NCI-H2196 treated with DMSO at 0.1 percent for 48 hours (cell line): ENCODE measurements at regions not wholly inside any gene's neighbourhood (a gene's known extent, or its start where the extent isn't known, plus 50 kb on each side); places are given as distances from the start of the nearest gene placed in this dataset.
A peak's percentile ranks its signal among the peaks of the same experiment; 100 is the strongest.
"Not testable (repeated sequence)": the region's sequence is repeated elsewhere in the genome, so short reads cannot be mapped to it uniquely, and the experiment has no call there.

Experiments used
- DNase-seq: peaks from one replicate; lab custom pipeline; 2025; ENCODE audit not compliant: unreplicated experiment; lab: John Stamatoyannopoulos, UW

DNA sequence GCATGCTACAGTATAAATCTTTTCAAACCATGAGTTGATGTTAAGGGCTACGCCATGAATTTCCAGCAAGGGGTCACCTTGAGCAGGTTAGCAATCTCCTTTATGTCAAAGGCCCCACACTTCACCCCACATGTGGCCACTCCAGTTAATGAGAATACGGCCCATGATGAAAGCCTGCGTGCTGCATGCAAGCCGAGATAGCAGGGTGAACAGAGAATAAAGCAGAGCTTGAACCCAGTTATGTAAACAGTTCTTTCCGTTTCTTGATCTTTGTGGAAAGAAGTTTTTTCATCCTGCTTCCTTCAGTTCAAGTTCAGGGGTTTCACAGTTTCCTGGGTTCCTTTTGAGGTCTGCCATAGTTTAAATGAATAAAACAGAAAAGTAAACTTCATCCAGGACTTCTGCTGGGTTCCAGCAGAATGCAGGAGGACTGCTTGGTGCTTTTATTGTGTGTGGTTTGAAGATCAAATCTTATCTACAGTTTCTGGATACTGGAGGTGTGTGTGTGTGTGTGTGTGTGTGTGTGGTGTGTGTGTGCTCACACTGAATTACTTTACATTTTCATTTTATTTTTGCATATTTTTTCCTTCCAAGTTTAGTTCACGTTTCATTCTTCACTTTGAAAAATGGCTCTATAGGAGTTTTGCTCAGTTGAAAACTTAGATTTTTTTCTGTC is 87.1 kb downstream of the HMHB1 start:
- no peak for DNase-seq

DNA sequence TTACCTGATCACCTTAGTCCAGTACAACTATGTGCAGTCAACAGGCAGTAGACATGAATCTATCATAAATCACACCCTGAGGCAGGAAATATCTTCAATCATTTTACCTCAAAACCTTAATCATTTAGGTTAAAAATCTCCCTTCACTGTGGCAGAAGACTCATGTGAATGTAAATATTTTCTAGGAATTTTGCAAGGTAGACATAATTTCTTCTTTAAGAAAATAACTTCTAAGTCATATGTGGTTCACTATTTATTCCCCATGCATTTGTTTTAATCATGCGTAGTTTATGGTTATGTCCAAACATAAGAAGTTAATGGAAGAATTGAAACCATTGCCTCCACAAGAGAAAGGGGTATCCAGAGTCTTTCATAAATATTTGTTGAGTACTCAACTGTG is 97.0 kb downstream of the HMHB1 start:
- DNase-seq: no peak

DNA sequence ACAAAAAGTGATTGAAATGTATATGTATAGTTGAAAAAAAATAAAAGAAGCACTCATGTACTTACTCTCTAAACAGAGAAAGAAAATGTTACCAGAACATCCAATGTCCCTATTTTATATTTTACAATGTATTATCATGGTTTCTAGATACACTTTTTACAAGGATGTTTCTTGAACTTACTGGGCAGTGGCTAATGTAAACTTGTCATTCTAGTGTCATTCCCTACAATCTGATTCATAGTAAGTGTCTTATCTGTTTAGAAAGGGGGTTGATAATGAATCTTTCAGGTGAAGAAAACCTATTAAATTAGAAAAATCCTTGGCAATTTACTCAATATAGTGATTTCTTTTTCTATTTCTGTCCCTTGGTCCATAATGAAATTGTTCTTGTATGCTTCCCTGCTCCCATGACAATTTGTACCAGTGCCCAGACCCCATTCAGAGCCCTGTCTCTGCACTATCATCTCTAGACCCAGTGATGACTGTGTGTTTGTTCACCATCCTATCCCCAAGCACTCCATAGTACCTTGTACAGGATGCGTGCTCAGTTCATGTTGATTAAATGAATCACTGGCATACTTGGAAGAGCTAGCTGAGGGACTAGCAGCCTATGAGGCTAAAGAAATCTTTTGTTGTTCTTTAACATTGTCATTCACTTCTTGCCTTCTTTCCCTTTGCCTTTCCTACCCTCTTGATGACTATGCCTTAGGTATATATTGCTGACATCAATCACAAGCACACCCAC is 101.2 kb downstream of the HMHB1 start:
- no peak for DNase-seq

DNA sequence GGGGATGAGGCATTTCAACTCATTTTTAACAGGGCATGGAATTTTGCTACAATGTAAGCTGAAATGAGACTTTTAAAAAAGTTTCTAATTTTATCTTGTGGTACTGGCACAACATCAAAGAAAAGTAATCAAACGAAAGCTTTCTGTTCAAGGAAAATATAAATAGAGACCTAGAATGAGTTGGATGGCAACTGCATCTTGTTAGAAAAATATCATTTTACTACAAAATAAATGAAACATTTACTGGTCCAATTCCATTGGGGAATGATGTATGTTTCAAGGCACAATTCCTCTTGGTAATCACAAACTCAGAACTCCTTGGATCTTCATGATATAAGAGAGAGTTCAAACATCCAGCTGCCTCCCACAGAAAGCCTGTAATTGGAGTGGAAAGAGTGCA is 102.8 kb downstream of the HMHB1 start:
- DNase-seq: no peak

DNA sequence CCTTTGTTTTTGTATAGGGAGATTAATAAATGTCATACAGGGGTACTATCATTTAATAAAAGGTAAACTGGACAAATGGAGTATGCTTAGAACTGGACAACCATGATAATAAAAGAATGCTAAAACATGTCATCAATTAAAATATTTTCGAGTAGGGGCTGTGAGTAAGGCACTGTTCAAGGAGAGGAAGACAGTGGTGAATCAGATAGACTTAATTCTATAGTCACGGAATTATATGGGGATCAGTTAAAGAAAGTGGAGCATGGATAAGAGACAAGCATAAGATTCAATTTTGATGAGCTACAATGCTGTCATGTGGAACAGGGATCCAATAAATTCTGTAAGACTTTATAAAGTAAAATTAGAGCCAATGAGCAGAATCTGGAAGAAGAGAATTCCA is 104.5 kb downstream of the HMHB1 start:
- no peak for DNase-seq

DNA sequence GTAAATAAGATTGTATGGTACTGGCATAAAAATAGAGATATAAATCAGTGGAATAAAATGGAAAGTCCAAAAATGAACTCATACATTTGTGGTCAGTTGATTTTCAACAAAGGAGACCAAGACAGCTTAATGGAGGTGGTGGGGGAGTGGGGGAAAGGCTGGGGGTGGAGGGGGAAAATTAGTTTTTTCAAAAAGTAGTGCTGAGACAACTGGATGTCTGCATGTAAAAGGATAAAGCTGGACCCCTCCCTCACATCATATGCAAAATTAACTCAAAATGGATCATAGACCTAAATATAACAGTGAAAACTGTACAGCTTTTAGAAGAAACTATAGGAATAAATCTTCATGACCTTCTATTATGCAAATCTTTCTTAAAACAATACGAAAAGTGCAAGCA is 107.0 kb downstream of the HMHB1 start:
- no peak for DNase-seq

DNA sequence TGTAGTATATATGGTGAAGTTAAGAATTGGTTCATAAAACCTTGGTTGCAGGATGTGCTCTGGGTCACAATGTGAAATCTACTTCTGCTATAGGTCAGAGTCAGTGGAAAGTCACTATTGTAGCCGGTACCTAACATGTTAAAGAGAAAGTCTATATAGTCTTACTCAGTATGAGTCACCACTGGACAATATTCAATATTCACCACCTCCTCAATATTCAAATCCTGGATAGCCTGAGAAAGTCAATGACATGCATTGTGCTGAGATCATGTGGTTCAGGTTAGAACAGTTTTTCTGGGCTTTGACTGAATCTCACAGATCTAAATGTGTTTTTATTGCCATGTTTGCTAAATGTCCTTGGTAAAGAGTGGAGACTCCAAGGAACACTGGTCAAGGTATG is 108.8 kb downstream of the HMHB1 start:
- DNase-seq: no peak

DNA sequence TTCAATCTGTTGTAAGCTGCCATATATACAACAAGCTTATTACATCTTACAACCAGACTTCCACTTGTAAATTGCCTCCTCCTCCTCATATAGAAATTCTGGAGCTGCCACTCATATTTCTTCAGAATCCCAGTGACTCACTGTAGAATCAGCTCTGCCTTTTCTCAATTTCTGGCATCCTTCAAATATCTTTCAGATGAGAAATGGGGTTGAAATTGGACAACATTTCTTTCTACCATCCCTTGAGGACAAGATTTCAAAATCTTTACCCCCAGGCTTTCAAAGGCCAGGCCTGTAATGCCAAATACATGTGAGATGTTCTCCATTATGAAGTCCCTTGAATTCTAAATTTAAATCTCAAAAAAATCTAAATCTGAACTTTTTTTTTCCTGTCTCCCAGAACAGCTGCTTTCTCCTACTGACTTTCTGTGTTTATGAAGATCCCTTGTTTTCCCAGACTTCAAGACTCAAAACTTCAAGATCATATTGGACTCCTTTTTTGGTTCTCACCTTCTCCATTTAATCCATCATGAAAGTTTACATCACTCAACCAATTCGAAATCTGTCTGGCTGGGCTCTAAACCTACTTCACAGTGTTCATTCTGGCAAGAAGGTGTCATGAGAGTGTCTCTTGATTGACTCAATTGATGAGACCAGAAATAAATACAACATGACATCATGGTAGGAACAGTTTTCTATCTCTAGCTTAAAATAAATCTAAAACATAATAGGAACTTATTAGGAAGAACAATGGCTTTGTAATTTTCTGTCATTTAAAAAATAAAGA is 109.8 kb downstream of the HMHB1 start:
- no peak for DNase-seq

DNA sequence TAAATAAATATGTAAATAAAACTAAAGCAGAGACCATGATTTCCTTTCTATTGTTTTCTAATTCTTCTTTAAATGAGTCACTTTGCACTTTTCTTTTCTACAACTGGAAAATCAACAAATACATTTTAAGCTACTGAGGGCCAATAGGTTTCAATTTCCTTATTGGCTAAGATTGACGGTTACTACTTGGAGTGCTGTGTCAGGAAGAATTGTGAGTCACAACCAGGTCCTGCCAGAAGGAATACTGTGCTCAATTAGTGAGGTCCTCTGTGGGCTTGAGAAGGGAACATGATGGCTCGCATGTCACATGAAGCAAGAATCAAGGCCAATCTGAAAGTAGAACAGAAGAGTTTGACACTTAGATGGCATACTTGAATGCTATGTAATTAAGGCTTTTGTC is 110.8 kb downstream of the HMHB1 start:
- no peak for DNase-seq

DNA sequence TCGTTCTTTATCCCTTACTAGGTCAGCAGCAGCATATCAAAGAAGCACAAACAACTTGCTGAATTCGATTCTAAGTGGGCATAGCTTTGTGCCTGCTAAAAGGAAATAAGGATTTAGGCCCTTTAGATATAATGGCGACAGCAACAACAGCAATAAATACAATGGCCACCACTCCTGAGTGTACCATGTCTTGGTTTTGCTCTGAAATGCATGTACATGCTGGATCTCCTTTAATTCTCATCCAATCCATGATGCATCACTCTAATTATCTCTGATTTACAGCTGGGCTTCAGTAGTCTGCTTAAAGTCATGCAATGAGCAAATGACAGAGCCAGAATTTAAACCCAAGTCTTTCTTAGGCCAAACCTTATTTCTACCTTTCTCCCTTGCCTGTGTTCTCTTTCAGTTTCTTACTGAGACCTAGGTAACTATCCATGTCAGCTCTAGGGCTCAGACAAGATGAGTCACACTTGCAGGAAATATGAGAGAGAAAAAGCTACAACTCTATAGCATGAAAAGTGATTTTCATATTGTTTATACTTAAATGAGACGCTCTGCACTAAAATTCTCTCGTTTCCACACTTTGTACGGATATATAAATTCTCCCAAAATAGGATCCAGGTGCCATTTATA is 111.8 kb downstream of the HMHB1 start:
- DNase-seq: no peak

DNA sequence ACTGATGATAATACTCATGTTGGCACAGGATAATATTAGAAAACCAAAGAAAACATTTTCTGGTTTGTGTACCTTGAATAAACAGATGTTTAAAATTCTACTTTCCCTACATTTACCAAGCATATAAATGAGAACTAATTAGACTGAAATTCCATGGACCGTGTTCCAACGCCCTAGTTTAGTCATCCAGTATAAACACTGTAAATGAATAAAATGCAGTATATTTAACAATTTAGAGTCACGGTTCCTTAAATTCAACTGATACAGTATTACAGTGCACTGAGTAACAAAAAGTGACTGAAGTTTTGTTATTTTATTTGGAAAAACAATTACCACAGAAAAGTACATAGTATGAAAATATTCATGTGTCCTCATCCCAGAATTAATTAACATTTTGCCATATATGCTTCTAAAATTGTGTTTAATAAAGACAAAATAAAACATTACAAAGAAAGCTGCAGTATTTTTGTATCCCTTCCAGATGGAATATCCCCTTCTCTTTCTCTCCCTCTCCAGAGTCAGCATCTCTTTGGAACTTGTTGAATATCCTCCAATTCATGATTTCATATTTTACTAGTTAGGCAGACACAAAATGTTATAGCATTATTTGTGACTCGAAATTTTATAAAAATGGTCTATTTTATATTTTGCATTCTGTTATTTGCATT is 112.5 kb downstream of the HMHB1 start:
- no peak for DNase-seq

DNA sequence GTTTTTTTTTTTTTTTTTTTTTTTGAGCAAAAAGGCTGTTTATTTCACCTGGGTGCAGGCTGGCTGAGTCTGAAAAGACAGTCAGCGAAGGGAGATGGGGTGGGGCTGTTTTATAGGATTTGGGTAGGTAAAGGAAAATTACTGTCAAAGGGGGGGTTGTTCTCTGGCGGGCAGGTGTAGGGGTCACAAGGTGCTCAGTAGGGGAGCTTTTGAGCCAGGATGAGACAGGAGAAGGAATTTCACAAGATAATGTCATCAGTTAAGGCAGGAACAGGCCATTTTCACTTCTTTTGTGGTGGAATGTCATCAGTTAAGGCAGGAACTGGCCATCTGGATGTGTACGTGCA is 113.0 kb downstream of the HMHB1 start:
- not testable (repeated sequence) for DNase-seq

DNA sequence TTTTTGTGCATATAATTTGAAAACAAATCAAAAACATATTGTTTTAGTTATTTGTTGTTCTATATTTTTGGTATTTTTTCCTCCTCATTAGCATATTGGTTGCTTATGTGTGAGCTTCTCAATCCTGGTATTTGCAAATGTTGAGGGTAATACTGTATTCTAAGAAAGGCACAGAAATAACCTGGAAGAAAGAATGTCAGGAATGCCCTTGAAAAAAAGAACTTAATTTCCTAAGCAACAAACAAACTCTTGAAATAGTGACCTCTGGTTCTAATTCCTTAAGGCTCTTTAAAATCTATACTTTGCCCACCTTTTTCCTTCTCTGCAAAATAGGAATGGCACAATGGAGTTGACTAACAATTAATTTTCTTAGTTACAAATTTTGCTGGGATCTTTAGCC is 117.5 kb downstream of the HMHB1 start:
- DNase-seq: no peak

DNA sequence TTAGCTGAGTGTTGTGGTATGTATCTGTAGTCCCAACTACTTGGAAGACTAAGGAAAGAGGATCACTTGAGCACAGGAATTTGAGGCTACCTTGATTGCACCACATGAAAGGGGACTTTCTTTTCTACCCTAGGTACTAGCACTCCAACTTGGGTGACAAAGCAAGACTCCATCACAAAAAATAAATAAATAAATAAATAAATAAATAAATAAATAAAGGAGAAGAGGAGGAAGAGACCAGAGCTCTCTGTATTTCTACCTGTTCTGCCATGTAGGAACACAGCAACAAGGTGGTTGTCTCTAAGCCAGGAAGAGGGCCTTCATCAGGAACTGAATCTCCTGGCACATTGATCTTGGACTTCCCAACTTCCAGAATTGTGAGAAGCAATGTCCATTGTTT is 118.6 kb downstream of the HMHB1 start:
- no peak for DNase-seq

DNA sequence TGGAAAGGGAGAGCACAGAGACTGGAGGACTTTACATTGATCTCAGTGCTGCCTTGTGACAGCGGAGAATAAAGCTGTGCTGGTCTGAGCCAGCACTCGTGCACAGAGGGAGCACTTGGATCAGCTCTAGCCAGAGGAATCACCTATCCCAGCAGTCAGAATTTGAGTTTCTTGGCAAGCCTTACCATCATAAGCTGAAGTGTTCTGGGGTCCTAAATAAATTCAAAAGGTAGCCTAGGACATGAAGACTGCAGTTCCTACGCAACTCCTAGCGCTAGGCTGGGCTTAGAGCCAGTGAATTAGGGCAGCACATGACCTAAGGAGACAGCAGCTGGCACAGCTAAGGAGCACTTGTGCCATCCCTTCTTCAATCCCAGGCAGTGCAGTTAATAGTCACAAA is 119.5 kb downstream of the HMHB1 start:
- DNase-seq: peak; percentile 13

DNA sequence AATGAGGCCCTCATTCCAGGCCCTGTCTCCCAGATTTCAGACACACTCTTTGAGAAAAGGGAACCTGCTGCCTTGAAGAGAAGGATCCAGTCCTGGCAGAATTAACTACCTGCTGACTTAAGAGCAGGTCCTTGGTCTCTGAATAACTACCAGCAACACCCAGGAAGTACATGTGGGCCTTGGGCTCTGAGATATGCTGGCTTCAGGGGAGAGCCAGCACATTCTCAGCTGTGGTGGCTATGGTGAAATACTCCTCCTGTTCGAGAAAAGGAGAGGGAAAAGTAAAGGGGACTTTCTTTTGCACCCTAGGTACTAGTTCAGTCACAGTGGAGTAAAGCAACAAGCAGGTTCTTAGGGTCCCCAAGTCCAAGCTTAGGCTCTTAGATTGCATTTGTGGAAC is 120.0 kb downstream of the HMHB1 start:
- no peak for DNase-seq

DNA sequence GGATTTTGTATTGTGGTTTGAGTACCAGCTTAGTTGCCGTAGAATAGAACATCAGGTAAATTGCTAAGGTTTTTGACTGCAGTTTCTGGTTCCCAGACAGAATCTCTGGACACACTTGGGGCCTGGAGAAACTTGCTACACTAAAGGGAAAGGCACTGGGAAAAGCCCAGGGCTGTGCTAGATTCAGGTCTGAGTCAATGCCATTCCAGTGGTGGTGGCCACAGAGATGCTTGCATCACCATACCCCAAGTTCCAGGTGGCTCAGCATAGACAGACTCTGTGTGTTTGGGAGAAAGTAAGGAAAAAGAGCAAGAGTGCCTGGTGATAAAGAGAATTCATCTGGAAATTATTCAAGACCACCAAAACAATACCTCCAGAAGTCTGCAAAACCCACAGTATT is 120.6 kb downstream of the HMHB1 start:
- no peak for DNase-seq

DNA sequence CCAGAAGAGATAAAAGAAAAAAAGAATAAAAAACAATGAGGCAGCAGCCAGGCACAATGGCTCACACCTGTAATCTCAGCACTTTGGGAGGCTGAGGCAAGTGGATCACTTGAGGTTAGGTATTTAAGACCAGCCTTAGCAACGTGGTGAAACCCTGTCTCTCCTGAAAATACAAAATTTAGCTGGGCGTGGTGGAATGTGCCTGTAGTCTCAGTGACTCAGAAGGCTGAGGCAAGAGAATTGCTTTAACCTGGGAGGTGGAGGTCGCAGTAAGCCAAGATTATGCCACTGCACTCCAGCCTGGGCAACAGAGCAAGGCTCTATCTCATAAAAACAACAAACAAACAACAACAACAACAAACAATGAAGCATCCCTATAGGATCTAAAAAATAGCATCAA is 121.5 kb downstream of the HMHB1 start:
- no peak for DNase-seq

DNA sequence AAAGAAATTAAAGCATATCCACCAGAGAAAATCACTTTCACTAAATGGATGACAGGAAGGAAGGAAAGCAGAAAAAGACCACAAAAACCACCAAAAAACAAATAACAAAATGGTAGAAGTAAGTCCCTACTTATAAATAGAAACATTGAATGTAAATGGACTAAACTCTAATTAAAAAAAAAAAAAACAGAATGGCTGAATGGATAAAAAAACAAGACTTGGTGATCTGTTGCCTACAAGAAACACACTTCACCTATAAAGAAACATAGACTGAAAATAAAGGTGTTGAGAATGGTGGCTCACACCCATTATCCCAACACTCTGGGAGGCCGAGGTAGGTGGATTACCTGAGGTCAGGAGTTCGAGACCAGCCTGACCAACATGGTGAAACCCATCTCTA is 122.9 kb downstream of the HMHB1 start:
- no peak for DNase-seq

DNA sequence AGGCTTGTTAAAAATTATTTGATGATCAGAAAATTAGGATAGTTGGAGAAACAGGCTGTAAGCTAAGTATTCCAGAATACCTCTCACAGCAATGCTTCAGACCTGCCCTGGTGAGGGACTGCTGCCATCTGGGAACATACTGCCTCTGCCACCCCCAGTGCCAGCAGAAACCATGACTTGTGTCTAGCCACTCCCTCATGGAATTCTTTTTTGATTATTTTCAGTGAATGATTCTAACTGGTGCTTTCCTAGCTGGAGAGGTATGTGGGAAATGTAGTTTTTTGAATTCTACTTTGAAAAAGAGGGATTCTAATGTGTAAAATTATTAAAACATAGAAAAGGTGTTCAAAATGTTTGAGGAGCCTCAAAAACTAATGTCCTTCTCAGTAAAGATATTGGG is 126.3 kb downstream of the HMHB1 start:
- no peak for DNase-seq

DNA sequence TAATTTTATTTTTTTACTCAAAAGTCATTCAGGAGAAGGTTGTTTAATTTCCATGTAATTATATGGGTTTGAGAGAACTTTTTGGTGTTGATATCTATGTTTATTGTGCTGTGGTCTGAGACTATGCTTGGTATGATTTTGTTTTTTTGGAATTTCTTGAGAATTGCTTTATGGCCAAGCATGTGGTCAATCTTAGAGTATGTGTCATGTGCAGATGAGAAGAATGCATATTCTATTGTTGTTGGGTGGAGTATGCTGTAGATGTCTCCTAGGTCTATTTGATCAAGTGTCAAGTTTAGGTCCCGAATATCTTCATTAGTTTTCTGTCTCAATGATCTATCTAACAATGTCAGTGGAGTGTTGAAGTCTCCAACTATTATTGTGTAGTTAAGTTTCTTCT is 134.9 kb downstream of the HMHB1 start:
- DNase-seq: no peak
